Ovary (tissue), 7 donors: ENCODE measurements at regions not wholly inside any gene's neighbourhood (a gene's known extent, or its start where the extent isn't known, plus 50 kb on each side); places are given as distances from the start of the nearest gene placed in this dataset.

Experiments
- DNase-seq, 5 donors: peaks; one replicate each; pipeline ENCODE4 v3.0.0-alpha.2; 2019 to 2020
- H3K27ac ChIP-seq, 2 donors: fragments of 200-600 bp; one replicate each; pipeline versions ENCODE4 v1.5.1 to v1.8.0; 2019 to 2022
- H3K27me3 ChIP-seq: fragments of 200-600 bp; one replicate; pipeline ENCODE4 v1.8.0; 2022
- H3K36me3 ChIP-seq: fragments of 200-600 bp; sonication (generic); one replicate; pipeline ENCODE4 v1.5.1; 2019
- H3K4me1 ChIP-seq: one replicate; pipeline ENCODE4 v1.8.1; 2013; ENCODE audit warnings: mild to moderate bottlenecking, moderate library complexity; ENCODE audit not compliant: insufficient read depth
- H3K4me3 ChIP-seq: fragments of 200-600 bp; sonication (generic); one replicate; pipeline ENCODE4 v1.5.1; 2017
- H3K9me3 ChIP-seq, 2 donors: fragments of 200-600 bp in 1 of 2; sonication (generic) in 1 of 2; one replicate each; pipeline versions ENCODE4 v1.5.1 to v1.8.1; 2013 to 2019; ENCODE audit warnings: mild to moderate bottlenecking in 1 of 2, moderate library complexity in 1 of 2
- CTCF ChIP-seq, 3 donors: fragments of 450-650 bp in 2 of 3; fragments of 200-600 bp in 1 of 3; IDR thresholded peaks; one replicate each; pipeline versions ENCODE4 v1.5.1 to v1.8.0; 2016 to 2022; ENCODE audit warnings: antibody characterized with exemption in 3 of 3, mild to moderate bottlenecking in 1 of 3
- EP300 ChIP-seq: sonication (generic); formaldehyde crosslinking; IDR thresholded peaks from one replicate; pipeline ENCODE4 v1.6.1; 2017; ENCODE audit warnings: antibody characterized with exemption
- POLR2A ChIP-seq: fragments of 450-650 bp; IDR thresholded peaks from one replicate; pipeline ENCODE4 v1.6.1; 2017; ENCODE audit warnings: antibody characterized with exemption, mild to moderate bottlenecking, moderate library complexity
- WGBS, 3 donors: extraction: QIAGEN DNeasy Blood & Tissue Kit in 1 of 3; methylation state at CpG; one replicate each; pipeline versions ENCODE4 v1.1.5 to v1.1.7; 2013 to 2017; 5-methylcytosine and 5-hydroxymethylcytosine counted together
- intact Hi-C, 4 donors: fragments of 100-400 bp; cut with DNase I; formaldehyde crosslinking; loops; one replicate each; pipeline versions ENCODE4 v1.11.0 to v1.15.1; 2022 to 2023
- donor health status: DM: no; HTN: no; CAD: no; lungs with moderate emphysema.
- donor health status: DM: no; HTN: no; CAD: no.
- donor health status: Bipolar disorder and iron deficiency.
- donor health status: DM: no; HTN: no; CAD: no.
- donor health status: DM: yes; HTN: yes; CAD: no.

GRCh38 chr18:22069916-22070315, 99.5 kb upstream of the GATA6 start:
- Histone ChIP-seq H3K4me1 (no peaks in the 10 kb centered on the region), H3K27ac (no peak overlapping the region), H3K9me3 (no peaks in the 10 kb centered on the region), H3K36me3 (no peaks in the 10 kb centered on the region), H3K4me3 (no peak overlapping the region), H3K27me3 (no peaks in the 10 kb centered on the region)
- TF ChIP-seq EP300 (no peak), POLR2A (no peak), CTCF (IDR thresholded peaks at IDR 0.05) (no peak)
- no peak for DNase-seq
- intact Hi-C loops: no loop called here
- 84 to 85% (median 84%) methylated on average over 8 of the region's 8 CpGs for WGBS, 3 donors

GRCh38 chr18:22073411-22073810, 96.0 kb upstream of the GATA6 start:
- Histone ChIP-seq H3K27ac (no peak overlapping the region), H3K4me1 (no peaks in the 10 kb centered on the region), H3K9me3 (no peaks in the 10 kb centered on the region), H3K36me3 (no peaks in the 10 kb centered on the region), H3K4me3 (no peak overlapping the region), H3K27me3 (no peaks in the 10 kb centered on the region)
- 92 to 93% (median 92%) methylated on average over 5 of the region's 5 CpGs for WGBS, 3 donors
- intact Hi-C loops: no loop called here
- DNase-seq: no peak
- TF ChIP-seq EP300: no peak
- no peak for TF ChIP-seq POLR2A
- TF ChIP-seq CTCF (IDR thresholded peaks at IDR 0.05): no peak

- H3K36me3 ChIP-seq: no peaks in the 10 kb centered on the region
- TF ChIP-seq CTCF (IDR thresholded peaks at IDR 0.05): no peak
- no peak for TF ChIP-seq EP300
- H3K27ac ChIP-seq: no peak overlapping the region
- H3K4me1 ChIP-seq: no peaks in the 10 kb centered on the region
- no peak for DNase-seq
- intact Hi-C loops: no loop called here
- no peaks in the 10 kb centered on the region for H3K9me3 ChIP-seq
- no peak overlapping the region for H3K4me3 ChIP-seq
- 57 to 59% (median 58%) methylated on average over 6 of the region's 6 CpGs for whole genome bisulfite sequencing, 3 donors
- H3K27me3 ChIP-seq: no peaks in the 10 kb centered on the region
These were observed 94.9 kb upstream of the GATA6 start for GRCh38 chr18:22074282-22075070.

GRCh38 chr18:22080035-22080434, 89.4 kb upstream of the GATA6 start:
- intact Hi-C loops: no loop called here
- Histone ChIP-seq H3K36me3 (no peaks in the 10 kb centered on the region), H3K4me3 (no peak overlapping the region), H3K27me3 (no peaks in the 10 kb centered on the region), H3K9me3 (no peaks in the 10 kb centered on the region), H3K27ac (no peak overlapping the region), H3K4me1 (no peaks in the 10 kb centered on the region)
- no peak for TF ChIP-seq CTCF (IDR thresholded peaks at IDR 0.05)
- no peak for TF ChIP-seq POLR2A
- no peak for TF ChIP-seq EP300
- no peak for DNase-seq
- WGBS, 3 donors: 55 to 63% (median 59%) methylated on average over 3 of the region's 3 CpGs
